GM12878 (cell line): ENCODE measurements at regions not wholly inside any gene's neighbourhood (a gene's known extent, or its start where the extent isn't known, plus 50 kb on each side); places are given as distances from the start of the nearest gene placed in this dataset.

Experiments used
- ATAC-seq: fragments of 200-7000 bp; cut with Tn5 transposase; 3 replicates; pipeline ENCODE4 v1.9.1; 2020; ENCODE audit warnings: mild to moderate bottlenecking, moderate library complexity
- BruUV-seq: library from RNA; stranded (reverse); fragments of 400-500 nt; replicated peaks from 2 replicates; lab custom pipeline; 2021; lab: Mats Ljungman, UMichigan
- CTCF ChIA-PET: fragments of 300-600 bp; sonication (Branson Sonifier 250); formaldehyde crosslinking; extraction: SDS; loops from one replicate; lab custom pipeline; 2021; ENCODE audit warnings: inconsistent platforms; lab: Yijun Ruan, JAX
- POLR2A ChIA-PET: fragments of 350-600 bp; formaldehyde crosslinking; extraction: SDS; loops from one replicate; lab custom pipeline; 2021; ENCODE audit warnings: inconsistent platforms; lab: Charles Lee
- RAD21 ChIA-PET: fragments of 300-600 bp; sonication (Branson Sonifier 250); formaldehyde crosslinking; loops from one replicate; lab custom pipeline; 2023; ENCODE audit warnings: antibody characterized with exemption; ENCODE audit not compliant: unreplicated experiment; lab: Charles Lee
- SMC1A ChIA-PET: fragments of 300-600 bp; sonication (Branson Sonifier 250); formaldehyde crosslinking; loops from one replicate; lab custom pipeline; 2023; ENCODE audit not compliant: unreplicated experiment, uncharacterized antibody; lab: Charles Lee
- DNase-seq: peaks from one replicate; pipeline ENCODE4 v3.0.0-alpha.2; 2011; ENCODE audit warnings: low read depth, low spot score
- FAIRE-seq: peaks from 3 replicates; lab custom pipeline; 2011; peaks lifted over from hg19 to GRCh38; lab: Jason Lieb, UNC
- H2AFZ ChIP-seq: 2 replicates; pipeline ENCODE4 v1.6.0; 2011; ENCODE audit warnings: low read depth, low read length, control low read depth; ENCODE audit not compliant: control insufficient read depth
- H3K27ac ChIP-seq: 2 replicates; pipeline ENCODE4 v1.5.1; 2011; ENCODE audit warnings: control low read depth; ENCODE audit not compliant: control insufficient read depth, insufficient read depth
- H3K27me3 ChIP-seq, 2 experiments: replicated peaks in 1 of 2; 2 replicates each; pipeline versions ENCODE4 v1.6.0 to v1.6.1; 2011; ENCODE audit warnings: low read length in 1 of 2; ENCODE audit not compliant: control insufficient read depth in 2 of 2, insufficient read depth in 2 of 2
- H3K36me3 ChIP-seq, 2 experiments: 2 replicates each; pipeline ENCODE4 v1.5.1; 2011; ENCODE audit warnings: low read length in 1 of 2; ENCODE audit not compliant: control insufficient read depth in 2 of 2, insufficient read depth in 2 of 2
- H3K4me1 ChIP-seq: 2 replicates; pipeline ENCODE4 v1.6.1; 2011; ENCODE audit warnings: mild to moderate bottlenecking, low read length, moderate library complexity, mixed read lengths; ENCODE audit not compliant: control insufficient read depth, insufficient read depth
- H3K4me2 ChIP-seq: 2 replicates; pipeline ENCODE4 v1.6.0; 2011; ENCODE audit warnings: control low read depth; ENCODE audit not compliant: control insufficient read depth, insufficient read depth
- H3K4me3 ChIP-seq: fragments of 200-600 bp; sonication (generic); 2 replicates; pipeline ENCODE4 v1.5.1; 2016
- H3K79me2 ChIP-seq: 2 replicates; pipeline ENCODE4 v1.6.0; 2011; ENCODE audit warnings: low read length; ENCODE audit not compliant: control insufficient read depth, insufficient read depth
- H3K9ac ChIP-seq: 2 replicates; pipeline ENCODE4 v1.8.0; 2011; ENCODE audit warnings: low read length, control low read depth, mixed read lengths; ENCODE audit not compliant: control insufficient read depth, insufficient read depth
- H3K9me3 ChIP-seq: replicated peaks from 3 replicates; pipeline ENCODE4 v1.5.1; 2011; ENCODE audit warnings: mild to moderate bottlenecking, low read length; ENCODE audit not compliant: control insufficient read depth, insufficient read depth
- H4K20me1 ChIP-seq: 2 replicates; pipeline ENCODE4 v1.6.0; 2011; ENCODE audit not compliant: control insufficient read depth, insufficient read depth
- DPF2 ChIP-seq: fragments of 450-650 bp; IDR thresholded peaks from 2 replicates; pipeline ENCODE4 v1.6.1; 2017; ENCODE audit warnings: mild to moderate bottlenecking
- IKZF2 ChIP-seq, 2 experiments: fragments of 450-650 bp; IDR thresholded peaks; 2 replicates each; pipeline ENCODE4 v1.6.1; 2017; ENCODE audit warnings: mild to moderate bottlenecking in 2 of 2, moderate library complexity in 2 of 2
- RUNX3 ChIP-seq: IDR thresholded peaks from 2 replicates; pipeline ENCODE4 v1.6.1; 2012; ENCODE audit warnings: low read length, inconsistent platforms
- whole genome bisulfite sequencing: methylation state at CpG from one replicate; pipeline ENCODE4 v1.1.6; 2016; ENCODE audit warnings: low lambda C conversion rate; ENCODE audit not compliant: insufficient replicate concordance, insufficient coverage; ENCODE audit errors: missing lambda C conversion rate; 5-methylcytosine and 5-hydroxymethylcytosine counted together
- in situ Hi-C: fragments of 300-500 bp; cut with MboI; formaldehyde crosslinking; loops from 9 replicates; pipeline ENCODE4 v1.14.3; 2018; ENCODE audit warnings: mixed read lengths
- intact Hi-C: fragments of 100-400 bp; cut with micrococcal nuclease; formaldehyde crosslinking; loops from one replicate; pipeline ENCODE4 v1.14.2; 2022; ENCODE audit not compliant: unreplicated experiment
- TF ChIP-seq, protein P1 (sequence below): fragments of 450-650 bp; IDR thresholded peaks from 2 replicates; pipeline ENCODE4 v1.6.1; 2018; ENCODE audit warnings: mild to moderate bottlenecking, low read depth, moderate library complexity; ENCODE audit not compliant: partially characterized antibody

DNA sequence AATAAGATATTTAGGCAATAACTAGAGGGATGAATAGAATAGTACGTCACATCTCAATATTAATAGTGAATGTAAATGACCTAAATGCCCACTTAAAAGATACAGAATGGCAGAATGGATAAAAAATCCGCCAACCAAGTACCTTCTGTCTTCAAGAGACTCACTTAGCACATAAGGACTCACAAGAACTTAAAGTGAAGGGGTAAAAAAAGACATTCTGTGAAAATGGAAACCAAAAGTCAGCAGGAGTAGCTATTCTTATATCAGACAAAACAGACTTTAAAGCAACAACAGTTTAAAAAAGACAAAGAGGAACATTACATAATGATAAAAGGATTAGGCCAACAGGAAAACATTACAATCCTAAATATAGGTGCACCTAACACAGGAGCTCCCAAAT, 56.7 kb upstream of the DSC1 start:
- H3K27me3 ChIP-seq, result no peaks in the 10 kb centered on the region
- 2% methylated on average over 2 of the region's 2 CpGs for WGBS
- no peak for DNase-seq
- TF ChIP-seq DPF2, result no peak
- TF ChIP-seq, all 136 proteins: peak for 0
- ChIA-PET CTCF (interaction anchor here (1.1 kb wide), 1 partner anchor 10 kb away, joined by 3 read pairs; no protein-coding TSS in a partner anchor), RAD21 (interaction anchor here (1.0 kb wide), 1 partner anchor 10 kb away, joined by 3 read pairs; no protein-coding TSS in a partner anchor), SMC1A (interaction anchor here (0.7 to 1.3 kb wide), 5 partner anchors 20 to 310 kb away, joined by 3 to 5 read pairs (median 3); no protein-coding TSS in a partner anchor), POLR2A (no interaction called here)
- in situ Hi-C loops, result no loop called here
- intact Hi-C loops, result no loop called here
- H3K36me3 ChIP-seq, result no peaks in the 10 kb centered on the region
- no TSS peak for BruUV-seq
- H3K4me3 ChIP-seq, result no peak overlapping the region
- H3K4me1 ChIP-seq, result peaks cover 8% of the 10 kb centered on the region
- FAIRE-seq (no peak), ATAC-seq (no peak; the same call in 2 of the 3 replicates)
- H2AFZ ChIP-seq, result peak overlapping the region; percentile 13; the same call in 1 of the 2 replicates
- no peaks in the 10 kb centered on the region for H4K20me1 ChIP-seq
- no peak overlapping the region for H3K27ac ChIP-seq
- no peak overlapping the region for H3K9ac ChIP-seq
- H3K4me2 ChIP-seq, result peak overlapping the region; percentile 43; the same call in 1 of the 2 replicates
- H3K9me3 ChIP-seq, result peaks cover 3% of the 10 kb centered on the region
- H3K79me2 ChIP-seq, result no peaks in the 10 kb centered on the region

DNA sequence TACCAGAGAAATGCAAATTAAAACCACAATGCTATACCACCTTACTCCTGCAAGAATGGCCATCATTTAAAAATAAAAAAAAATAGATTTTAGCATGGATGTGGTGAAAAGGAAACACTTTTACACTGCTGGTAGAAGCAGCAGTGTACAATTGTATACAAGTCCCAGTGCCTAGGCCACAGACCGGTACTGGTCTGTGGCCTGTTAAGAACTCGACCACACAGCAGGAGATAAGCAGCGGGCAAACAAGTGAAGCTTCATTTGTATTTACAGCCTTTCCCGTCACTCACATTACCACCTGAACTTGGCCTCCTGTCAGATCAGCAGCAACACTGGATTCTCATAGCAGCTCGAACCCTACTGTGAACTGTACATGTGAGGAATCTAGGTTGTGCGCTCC, 60.7 kb upstream of the DSC1 start:
- no peak overlapping the region for H3K4me2 ChIP-seq
- 50% methylated on average over 6 of the region's 6 CpGs for WGBS
- TF ChIP-seq RUNX3 (peak; percentile 8; the same call in 1 of the 2 replicates), IKZF2 (IDR thresholded peaks at IDR 0.05) (no peak)
- TF ChIP-seq, protein P1, sequence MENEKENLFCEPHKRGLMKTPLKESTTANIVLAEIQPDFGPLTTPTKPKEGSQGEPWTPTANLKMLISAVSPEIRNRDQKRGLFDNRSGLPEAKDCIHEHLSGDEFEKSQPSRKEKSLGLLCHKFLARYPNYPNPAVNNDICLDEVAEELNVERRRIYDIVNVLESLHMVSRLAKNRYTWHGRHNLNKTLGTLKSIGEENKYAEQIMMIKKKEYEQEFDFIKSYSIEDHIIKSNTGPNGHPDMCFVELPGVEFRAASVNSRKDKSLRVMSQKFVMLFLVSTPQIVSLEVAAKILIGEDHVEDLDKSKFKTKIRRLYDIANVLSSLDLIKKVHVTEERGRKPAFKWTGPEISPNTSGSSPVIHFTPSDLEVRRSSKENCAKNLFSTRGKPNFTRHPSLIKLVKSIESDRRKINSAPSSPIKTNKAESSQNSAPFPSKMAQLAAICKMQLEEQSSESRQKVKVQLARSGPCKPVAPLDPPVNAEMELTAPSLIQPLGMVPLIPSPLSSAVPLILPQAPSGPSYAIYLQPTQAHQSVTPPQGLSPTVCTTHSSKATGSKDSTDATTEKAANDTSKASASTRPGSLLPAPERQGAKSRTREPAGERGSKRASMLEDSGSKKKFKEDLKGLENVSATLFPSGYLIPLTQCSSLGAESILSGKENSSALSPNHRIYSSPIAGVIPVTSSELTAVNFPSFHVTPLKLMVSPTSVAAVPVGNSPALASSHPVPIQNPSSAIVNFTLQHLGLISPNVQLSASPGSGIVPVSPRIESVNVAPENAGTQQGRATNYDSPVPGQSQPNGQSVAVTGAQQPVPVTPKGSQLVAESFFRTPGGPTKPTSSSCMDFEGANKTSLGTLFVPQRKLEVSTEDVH, result no peak
- DNase-seq (no peak), FAIRE-seq (no peak), ATAC-seq (peak; percentile 28; the same call in 2 of the 3 replicates)
- in situ Hi-C loops (no loop called here), intact Hi-C loops (no loop called here)
- ChIA-PET RAD21 (no interaction called here), CTCF (no interaction called here), POLR2A (no interaction called here), SMC1A (no interaction called here)
- no peaks in the 10 kb centered on the region for H3K36me3 ChIP-seq
- H3K9ac ChIP-seq, result no peak overlapping the region
- H3K4me3 ChIP-seq, result no peak overlapping the region
- H3K4me1 ChIP-seq, result peaks cover 8% of the 10 kb centered on the region
- H3K79me2 ChIP-seq, result no peaks in the 10 kb centered on the region
- BruUV-seq, result no TSS peak
- H3K27me3 ChIP-seq, result no peaks in the 10 kb centered on the region
- no peaks in the 10 kb centered on the region for H4K20me1 ChIP-seq
- H3K9me3 ChIP-seq, result peaks cover 3% of the 10 kb centered on the region; the same call in 2 of the 3 replicates
- H2AFZ ChIP-seq, result peak overlapping the region; percentile 24; the same call in 1 of the 2 replicates
- no peak overlapping the region for H3K27ac ChIP-seq
